DMS53 treated with DMSO at 0.1 percent for 48 hours (cell line): ENCODE measurements at regions not wholly inside any gene's neighbourhood (a gene's known extent, or its start where the extent isn't known, plus 50 kb on each side); places are given as distances from the start of the nearest gene placed in this dataset.
A peak's percentile ranks its signal among the peaks of the same experiment; 100 is the strongest.

Experiments
- DNase-seq: peaks from one replicate; lab custom pipeline; 2025; ENCODE audit not compliant: unreplicated experiment; lab: John Stamatoyannopoulos, UW

DNA sequence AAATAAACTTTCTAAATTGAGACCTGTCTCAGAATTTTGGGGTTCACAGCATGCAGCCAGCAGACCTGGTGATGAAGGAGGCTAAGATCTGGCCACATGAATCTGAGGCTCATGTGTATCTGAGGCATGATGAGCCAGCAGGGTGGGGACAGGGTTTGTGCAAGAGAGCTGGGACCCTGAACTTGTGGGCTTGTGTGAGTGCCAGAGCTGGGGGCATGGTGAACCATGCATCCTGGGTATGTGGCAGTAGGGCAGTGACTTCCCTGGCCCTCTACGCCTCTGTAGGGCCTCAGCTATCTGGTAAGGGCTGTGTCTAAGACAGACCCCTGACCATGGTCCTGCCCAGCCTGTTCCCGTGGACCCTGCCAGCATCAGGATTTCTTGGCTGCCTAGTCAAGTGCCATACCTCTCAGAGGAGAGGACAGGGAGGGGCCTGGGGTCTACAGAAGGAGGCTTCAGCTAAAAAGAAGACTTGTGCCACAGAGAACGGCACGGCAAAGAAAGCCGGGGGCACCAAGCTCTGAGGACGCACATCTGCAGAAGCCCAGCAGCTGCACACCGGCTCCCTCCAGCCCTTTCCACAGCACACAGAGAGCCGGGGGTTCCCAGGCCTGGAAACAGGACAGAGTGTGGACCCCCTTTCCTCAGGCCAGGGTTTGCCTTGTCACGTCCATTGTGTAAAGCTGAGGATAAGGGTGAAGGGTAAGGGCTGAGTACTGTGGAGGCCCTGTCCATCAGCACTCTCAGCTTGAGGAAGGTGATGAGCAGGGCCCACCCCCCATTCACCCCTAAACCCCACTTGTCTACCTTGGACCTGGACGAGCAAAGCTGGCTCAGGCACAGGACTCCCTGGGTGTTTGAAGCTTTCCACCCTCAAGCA lies 130.1 kb downstream of the MRPL36 start:
- no peak for DNase-seq

DNA sequence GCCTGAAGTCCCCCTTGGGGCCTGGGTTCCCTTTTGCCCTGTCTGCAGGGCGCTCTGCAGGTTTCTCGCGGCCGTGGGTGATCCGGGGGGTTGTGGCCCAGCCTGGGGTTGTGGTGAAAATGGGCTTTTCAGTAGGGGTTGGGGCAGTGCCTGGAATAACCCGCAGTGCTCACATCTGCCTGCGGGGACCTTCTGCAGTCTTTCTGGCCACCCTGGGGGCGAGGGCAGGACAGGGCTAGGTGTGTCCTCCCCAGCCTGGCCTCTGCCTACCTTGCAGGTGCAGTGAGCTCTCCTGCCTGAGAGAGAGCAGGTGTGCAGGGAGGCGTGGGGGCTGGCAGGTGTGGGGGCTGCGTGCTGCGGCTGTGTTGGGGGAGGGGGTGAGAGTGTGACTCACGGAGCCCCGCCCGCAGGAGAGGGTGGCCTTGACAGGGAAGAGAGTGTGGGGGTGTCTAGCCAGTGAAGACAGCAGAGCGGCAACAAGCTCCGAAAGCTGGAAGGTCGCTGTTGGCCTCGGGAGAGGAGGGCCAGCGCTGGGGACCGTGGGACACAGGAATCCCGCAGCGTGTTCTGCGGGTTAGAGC lies 131.4 kb downstream of the MRPL36 start:
- DNase-seq: peak; percentile 28

DNA sequence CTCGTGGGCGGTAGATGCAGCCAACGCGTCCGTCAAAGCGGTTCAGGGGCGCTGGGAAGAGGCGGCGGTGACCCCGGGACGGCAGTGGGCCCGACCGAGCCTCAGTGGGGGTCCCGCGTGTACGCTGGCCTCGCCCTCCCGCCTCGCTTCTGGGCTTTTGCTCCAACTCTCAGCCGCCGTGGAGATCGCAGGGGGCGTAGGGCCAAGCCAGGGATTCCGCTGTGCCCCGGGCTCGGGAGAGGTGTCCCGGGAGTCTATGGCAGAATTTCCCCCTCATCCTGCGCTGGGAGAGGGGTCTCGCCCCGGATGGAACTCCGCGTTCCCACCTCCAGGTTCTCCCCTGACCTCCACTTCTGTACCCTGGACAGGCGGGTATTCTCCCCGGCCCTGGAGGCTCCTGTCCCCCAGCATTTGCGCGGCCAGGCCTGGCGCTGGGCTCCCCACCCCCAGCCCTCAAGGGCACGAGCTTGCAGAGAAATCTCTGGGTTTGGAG lies 131.9 kb downstream of the MRPL36 start:
- DNase-seq: no peak

DNA sequence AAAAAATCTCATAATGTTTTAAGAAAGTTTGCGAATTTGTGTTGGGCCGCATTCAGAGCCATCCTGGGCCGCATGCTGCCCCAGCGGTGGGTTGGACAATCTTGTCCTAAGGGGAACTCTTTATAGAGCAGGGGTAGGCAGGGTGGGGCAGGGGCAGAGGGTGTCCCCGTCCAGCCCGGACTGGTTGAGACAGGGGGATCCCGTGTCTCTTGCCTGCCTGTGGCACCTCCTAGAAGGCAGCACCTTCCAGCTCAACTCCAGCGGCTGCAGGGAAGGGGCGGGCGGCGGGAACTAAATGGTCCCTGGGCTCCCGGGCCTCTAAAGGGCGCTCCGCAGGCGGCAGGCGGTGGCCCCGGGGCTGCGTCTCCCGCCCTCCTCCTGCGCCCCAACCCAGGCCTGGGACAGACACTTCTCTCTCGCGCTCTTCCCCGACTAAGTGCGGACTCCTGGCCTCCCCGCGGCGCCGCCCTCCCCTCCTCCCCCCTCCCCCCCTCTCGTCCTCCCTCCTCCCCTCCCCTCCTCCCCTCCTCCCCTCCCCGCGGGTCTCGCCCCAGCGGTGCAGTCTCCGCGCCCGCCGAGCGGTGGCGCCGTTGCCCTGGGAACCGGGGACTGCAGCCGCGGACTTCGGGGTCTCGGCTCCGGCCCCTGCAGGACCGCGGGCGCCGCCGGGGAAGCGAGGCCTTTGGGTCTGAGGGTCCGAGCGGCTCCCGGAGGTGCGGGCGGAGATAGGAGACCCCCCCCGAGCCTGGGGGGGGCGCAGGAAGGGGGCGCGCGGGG lies 132.6 kb downstream of the MRPL36 start:
- DNase-seq: peak; percentile 42

DNA sequence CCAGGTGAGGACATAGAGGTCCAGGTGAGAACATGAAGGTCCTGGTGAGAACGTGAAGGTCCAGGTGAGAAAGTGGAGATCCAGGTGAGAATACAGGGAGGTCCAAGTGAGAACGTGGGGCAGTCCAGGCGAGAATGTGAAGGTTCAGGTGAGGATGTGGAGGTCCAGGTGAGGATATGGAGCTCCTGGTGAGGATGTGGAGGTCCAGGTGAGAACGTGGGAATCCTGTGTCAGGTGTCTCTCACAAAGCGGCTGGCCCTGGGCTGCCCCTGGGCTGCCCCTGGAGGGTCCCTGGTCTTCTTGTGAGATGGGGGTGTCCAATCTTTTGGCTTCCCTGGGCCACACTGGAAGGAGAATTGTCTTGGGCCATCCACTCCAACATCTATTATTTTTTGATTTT lies 133.4 kb downstream of the MRPL36 start:
- no peak for DNase-seq

DNA sequence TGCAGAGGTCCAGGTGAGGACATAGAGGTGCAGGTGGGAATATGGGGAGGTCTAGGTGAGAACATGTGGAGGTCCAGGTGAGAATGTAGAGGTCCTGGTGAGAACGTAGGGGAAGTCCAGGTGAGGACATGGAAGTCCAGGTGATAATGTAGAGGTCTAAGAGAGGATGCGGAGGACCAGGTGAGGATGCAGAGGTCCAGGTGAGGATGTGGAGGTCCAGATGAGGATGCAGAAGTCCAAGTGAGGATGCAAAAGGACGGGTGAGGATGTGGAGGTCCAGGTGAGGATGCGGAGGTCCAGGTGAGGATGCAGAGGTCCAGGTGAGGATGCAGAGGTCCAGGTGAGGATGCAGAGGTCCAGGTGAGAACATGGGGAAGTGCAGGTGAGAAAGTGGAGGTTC lies 133.8 kb downstream of the MRPL36 start:
- no peak for DNase-seq

DNA sequence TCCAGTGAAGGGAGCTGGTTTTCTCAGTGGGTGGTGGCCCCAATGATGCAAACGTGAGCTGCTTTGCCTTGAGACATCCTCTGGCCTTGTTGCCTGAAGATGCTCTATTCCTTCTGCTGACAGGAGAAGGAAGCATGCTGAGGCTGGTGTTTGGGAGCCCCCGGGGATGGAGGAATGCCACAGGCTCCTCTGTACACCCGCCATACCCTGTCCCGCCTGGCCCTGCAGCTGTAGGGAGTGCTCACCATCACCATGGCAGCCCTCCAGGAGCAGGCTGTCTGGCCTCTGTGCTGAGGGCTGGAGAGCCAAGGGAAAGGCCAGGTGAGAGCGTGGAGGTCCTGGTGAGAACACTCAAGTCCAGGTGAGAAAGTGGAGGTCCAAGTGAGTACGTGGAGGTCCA lies 134.4 kb downstream of the MRPL36 start:
- DNase-seq: no peak

DNA sequence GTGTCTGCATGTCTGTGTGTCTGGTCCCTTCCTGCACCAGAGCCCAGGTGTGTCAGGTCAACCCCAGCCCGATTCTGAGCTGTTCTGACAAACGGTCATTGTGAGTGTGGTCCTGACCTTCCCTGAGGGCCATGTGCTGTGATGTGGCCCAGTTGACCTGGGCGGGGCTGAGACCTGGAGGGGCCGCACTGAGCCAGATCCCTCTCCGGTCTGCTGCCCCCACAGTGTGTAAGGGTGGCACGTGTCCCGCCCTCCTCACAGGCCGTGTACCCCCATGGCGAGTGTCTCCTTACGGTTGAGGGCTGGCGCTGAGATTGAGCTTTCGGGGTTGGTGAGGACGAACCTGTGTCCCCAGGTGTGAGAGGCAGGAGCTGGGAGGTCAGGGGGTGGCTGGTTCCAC lies 136.5 kb downstream of the MRPL36 start:
- DNase-seq: no peak

DNA sequence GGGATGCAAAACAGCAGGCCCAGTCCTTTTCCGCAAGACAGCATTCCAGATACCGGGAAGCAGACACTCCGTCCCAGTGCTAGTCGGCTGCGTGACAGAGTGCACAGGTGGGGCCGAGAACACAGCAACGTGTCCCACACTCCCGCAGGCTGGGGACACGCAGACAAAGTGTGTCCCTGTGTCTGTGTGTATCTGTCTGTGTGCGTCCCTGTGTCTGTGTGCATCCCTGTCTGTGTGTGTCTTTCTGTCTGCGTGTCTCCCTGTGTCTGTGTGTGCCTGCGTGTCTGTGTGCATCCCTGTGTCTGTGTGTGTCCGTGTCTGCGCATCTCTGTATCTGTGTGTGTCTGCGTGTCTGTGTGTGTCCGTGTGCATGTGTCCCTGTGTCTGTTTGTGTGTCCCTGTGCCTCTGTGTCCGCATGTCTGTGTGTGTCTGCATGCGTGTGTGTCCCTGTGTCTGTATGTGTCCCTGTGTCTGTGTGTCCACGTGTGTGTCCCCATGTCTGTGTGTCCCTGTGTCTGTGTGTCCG lies 137.0 kb downstream of the MRPL36 start:
- no peak for DNase-seq

DNA sequence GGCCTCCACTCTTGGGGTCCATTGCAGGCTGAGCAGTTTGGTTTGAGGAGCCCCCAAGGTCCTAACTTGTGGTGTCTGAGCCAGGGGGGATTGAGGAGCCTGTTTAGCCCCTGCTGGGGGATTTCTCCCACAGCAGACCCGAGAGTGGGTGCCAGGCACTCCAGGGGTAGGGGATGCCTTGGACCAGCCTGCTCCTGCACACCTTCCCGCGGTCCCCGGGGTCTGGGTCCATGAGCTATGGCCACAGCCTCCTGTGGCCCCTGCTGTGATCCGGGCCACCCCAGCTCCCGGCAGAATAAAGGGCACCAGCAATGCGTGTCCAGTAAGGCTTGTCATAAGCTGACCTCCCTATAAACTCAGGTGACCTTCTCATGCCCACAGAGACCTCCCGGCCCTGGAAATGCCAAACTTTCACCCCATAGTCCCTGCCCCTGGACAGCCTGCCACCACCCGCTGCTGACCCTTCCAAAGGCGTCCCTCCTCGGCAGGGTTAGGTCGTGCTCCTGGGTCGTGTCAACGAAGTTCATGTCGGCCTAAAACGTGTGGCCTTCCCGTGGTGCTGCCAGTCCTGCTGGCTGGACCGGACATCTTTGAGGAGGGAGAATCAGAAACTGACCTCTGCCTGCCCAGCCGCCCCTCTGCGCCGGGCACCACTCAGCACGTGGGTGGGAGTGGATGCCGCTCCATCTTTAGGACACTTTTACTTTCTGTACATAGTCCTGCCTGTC lies 137.6 kb downstream of the MRPL36 start:
- DNase-seq: no peak

DNA sequence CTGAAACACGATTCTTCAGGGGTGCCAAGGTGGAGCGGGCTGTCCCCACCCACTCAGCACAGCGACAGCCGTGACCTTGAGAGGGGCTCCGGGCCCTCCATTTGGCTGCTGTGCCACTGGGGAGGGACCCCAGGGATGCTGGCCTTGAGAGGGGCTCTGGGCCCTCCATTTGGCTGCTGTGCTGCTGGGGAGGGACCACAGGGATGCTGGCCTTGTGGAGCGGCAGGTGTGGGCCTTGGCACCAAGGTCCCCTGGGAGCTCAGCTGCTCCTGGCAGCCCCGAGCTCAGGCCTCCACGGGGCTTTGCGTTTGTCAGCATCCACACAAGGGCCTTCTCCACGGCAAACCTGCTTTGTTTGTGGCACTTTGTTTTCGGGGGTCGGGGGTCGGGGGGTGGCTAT lies 137.6 kb upstream of the LPCAT1 start:
- DNase-seq: no peak

DNA sequence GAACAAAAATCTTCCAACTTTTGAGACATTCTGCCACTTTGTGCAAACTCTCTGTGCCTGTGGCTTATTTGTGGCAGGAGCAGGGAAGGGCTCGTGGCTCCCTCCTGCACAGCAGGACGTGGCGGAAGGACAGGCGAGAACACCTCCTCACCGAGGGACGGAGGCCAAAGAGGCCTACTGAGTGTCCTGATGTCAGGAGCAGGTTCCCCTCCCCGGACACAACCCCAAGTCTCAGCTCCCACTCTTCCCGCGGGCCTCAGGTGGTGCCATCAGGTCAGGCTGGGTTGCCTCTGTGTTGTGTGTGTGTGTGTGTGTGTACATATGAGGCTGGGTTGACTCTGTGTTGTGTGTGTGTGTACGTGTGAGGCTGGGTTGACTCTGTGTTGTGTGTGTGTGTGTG lies 136.8 kb upstream of the LPCAT1 start:
- no peak for DNase-seq

DNA sequence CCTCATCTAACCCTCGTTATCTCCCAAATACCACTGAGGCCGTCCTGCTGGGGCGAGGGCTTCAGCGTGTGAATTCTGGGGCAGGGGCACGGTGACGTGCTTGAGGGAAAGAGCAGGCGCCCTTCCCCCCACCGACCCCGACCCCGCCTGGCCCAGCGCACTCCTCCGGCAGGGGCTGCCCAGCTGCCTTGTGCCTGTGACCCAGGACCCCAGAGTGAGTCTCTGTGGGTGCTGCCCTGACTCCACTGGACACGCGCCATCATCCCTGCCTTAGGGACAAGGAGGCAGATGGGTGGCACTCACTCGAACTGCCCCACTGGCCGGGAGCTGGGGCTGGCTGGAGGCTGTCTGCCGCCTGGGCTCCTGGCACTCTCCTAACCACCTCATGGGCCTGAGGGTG lies 136.2 kb upstream of the LPCAT1 start:
- DNase-seq: no peak

DNA sequence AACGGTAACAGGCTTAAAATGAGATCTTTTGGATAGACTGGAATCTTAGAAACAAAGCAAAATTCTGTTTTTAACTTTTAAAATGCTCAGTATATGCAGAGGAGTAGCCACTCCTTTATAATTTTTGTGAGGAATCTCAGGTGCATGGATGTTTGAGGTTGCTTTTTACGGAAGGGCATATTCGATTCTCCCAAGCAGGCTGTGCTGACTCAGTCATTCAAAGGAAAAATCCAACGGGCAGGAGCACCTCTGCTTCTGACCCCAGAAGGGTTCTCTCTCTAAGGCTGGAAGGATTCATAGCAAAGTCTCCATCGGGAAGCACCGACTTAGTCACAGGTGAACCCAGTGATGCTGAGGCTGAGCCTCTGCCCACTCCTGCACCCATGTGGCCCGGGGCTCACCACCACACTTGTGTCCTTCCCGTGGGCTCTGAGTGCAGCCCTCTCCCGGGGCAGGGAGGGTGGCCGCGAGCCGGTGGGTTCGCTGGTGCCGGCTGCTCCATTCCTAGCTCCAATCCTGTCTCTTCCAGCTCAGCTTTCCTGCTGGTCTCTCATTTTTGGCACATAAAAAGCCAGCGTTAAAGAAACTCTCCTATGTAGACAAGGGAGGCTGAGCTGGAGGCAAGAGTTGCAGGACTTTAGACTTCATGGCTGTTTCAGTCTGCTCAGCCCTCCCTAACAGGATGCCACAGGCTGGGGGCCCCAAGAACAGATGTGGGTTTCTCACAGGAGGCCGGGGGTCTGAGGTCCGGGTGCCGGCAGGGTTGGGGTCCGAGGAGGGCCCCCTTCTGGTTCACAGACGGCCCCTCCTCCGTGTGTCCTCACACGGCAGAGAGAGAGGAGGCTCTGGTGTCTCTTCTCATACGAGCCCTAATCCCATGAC lies 135.6 kb upstream of the LPCAT1 start:
- DNase-seq: no peak

DNA sequence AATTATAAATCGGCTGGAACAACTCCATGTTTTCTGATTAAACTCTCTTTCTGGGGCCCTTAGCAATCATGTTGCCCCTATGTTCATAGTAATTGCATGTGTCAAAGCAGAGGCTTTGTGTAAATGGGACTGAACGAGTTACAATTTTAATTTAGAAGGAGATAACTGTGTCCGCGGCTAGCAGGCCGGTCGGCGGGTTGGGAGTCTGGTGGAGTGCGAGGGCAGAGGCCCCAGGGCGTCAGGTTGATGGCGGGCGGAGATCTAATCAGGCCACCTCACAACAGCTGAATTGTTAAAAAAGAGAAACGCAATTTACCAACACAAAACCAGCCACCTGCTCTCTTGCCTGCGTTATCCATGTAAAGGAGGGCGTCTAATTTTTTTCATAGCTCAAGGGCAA lies 134.9 kb upstream of the LPCAT1 start:
- no peak for DNase-seq

DNA sequence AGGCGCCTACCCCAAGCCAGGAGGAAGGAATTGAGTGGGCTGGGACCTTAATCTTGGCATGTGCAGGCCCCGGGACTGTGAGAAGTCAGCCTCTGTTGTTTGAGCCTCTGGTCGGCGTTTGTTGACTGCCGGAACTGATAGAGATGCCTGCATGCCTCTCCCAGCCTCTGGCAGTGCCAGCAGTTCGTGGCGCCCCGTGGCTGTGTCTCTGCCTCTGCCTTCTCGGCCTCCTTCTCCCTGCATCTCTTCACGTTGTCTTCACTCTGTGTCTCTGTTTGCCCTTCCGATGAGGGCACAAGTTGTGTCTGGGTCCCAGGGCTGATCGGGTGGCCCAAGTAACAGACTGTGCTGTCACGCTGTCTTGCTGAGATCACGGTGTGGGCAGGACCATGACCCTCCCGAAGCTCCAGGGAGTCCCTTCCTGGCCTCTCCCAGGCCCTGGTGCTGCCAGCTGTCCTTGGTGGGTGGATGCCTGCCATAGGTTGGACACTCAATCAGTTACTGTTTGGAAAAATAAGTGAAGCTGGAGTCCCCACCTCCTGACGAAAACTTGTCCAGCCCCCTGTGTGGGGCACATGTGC lies 133.5 kb upstream of the LPCAT1 start:
- no peak for DNase-seq

DNA sequence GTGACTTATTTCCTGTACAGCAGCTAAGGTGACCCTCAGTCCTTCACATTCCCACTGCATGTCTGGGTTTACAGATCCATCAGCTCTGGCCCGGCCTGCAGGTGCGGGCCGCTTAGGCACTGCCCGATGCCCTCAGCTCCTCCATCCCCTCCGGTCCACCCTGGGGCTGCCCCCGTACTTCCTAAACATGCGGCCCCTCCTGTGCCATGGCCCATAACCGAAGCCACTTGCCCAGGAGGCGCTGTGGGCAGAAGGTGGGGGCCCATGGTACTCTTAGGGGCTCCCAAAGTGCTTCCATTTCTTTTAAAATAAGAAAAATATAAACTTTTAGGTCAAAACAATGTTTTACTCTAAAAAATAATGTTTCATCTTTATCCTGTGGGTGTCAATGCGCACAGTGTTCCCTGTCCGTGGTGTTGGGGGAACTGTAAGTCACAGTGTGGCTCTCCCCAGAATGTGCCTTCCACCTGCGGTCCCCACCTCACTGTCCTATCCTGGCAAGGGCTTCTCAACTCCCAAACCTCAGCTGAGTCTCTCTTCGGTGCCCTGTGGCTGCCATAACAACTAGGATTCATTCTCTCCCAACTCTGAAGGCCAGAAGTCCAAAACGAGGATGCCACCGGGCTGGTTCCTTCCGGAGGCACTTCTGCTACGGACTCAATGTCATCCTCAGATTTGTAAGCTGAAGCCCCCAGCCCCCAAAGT lies 132.7 kb upstream of the LPCAT1 start:
- no peak for DNase-seq

DNA sequence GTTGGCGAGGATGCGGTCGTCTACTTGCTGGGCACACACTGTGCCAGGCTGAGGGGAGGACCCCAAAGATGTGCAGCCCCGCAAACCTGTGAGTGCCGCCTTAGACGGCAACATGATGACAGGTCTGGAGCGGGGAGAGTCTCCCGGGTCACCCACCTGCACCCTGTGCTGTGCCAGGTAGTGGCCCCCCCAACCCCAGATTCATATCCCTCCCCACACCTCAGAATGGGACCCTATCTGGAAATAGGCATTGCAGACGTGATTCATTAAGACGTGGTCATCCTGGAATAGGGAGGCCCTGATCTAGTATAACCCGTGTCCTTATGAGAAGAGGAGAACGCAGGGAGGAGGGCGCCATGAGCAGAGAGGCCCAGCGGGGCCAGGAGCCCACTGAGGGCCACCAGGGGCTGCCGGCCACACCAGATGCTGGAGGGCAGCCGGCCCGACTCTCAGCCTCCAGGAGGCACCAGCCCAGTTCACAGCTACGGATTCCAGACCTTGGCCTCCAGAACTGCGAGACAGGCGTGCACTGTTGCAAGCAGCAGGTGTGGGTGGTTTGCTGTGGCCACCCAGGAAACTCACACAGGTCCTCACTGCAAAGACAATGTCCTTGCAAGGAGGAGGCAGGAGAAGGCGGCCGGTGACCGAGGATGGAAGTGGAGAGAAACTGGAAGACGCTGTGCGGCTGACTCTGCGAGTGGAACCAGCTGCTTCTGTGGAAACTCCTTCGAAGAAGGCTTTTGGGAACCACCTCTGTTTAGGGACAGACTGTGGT lies 131.9 kb upstream of the LPCAT1 start:
- no peak for DNase-seq
